ENCODE measurements at regions not wholly inside any gene's neighbourhood (a gene's known extent, or its start where the extent isn't known, plus 50 kb on each side); places are given as distances from the start of the nearest gene placed in this dataset.

DNA sequence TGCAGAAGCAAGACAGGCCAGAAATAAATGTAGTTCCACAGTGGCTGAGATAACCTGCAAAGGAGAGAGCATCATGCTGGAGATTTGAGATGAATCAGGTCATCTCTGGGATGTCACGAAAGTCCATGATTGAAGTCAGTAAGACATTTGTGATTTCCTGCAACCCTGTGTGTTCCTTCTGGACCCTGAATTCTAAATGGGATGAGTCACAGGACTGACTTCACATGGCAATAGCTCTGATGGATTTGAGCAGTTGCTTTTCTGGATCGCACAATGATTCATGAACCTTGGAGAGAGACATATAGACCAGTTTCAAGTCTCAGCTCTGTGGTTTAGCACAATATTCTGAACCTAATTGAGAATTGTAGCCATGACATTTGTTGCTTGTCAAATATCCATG, 102.9 kb downstream of the TSN start:
- DNase-seq (ENCODE audit: low read depth in 4 of 6, low spot score in 6 of 6) = no peak
- 97% methylated on average over 2 of the region's 2 CpGs for WGBS (ENCODE audit: insufficient coverage)
- Histone ChIP-seq H3K9me3 (ENCODE audit: control insufficient read depth, insufficient read depth, low read length) (no peaks in the 10 kb centered on the region), H3K4me1 (ENCODE audit: control insufficient read depth, insufficient read depth, low read length) (no peaks in the 10 kb centered on the region), H3K27me3 (ENCODE audit: control insufficient read depth, insufficient read depth, low read length) (no peaks in the 10 kb centered on the region), H3K4me3 (ENCODE audit: low read depth, low read length) (no peak overlapping the region), H3K27ac (ENCODE audit: low read depth, low read length) (no peak overlapping the region), H3K36me3 (ENCODE audit: control insufficient read depth, insufficient read depth, low read length) (no peaks in the 10 kb centered on the region)

DNA sequence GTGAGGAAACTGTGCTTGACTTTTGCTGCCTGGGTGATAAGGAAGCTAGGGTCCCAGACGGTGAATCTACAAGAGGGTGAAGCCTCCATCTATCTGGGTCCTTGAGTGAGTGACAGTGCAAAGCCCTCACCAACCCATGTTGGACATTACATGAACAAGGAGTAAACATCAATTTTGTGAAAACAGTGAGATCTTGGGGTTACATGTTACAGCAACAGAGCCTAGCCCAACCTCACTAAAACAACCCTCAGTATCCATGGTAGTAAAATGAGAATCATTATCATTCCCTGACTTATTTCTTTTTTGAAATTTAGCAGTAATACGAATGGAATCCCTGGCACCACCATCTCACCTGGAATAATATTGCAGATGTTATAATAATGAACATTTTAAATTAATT, 103.4 kb downstream of the TSN start:
- peaks cover 2% of the 10 kb centered on the region for H3K9me3 ChIP-seq (ENCODE audit: control insufficient read depth, insufficient read depth, low read length)
- H3K27me3 ChIP-seq (ENCODE audit: control insufficient read depth, insufficient read depth, low read length) = no peaks in the 10 kb centered on the region
- no peak overlapping the region for H3K4me3 ChIP-seq (ENCODE audit: low read depth, low read length)
- no peak for DNase-seq (ENCODE audit: low read depth in 4 of 6, low spot score in 6 of 6)
- H3K4me1 ChIP-seq (ENCODE audit: control insufficient read depth, insufficient read depth, low read length) = no peaks in the 10 kb centered on the region
- H3K36me3 ChIP-seq (ENCODE audit: control insufficient read depth, insufficient read depth, low read length) = no peaks in the 10 kb centered on the region
- no peak overlapping the region for H3K27ac ChIP-seq (ENCODE audit: low read depth, low read length)
- WGBS (ENCODE audit: insufficient coverage) = no CpG with 5 or more reads among the region's 2 CpGs

DNA sequence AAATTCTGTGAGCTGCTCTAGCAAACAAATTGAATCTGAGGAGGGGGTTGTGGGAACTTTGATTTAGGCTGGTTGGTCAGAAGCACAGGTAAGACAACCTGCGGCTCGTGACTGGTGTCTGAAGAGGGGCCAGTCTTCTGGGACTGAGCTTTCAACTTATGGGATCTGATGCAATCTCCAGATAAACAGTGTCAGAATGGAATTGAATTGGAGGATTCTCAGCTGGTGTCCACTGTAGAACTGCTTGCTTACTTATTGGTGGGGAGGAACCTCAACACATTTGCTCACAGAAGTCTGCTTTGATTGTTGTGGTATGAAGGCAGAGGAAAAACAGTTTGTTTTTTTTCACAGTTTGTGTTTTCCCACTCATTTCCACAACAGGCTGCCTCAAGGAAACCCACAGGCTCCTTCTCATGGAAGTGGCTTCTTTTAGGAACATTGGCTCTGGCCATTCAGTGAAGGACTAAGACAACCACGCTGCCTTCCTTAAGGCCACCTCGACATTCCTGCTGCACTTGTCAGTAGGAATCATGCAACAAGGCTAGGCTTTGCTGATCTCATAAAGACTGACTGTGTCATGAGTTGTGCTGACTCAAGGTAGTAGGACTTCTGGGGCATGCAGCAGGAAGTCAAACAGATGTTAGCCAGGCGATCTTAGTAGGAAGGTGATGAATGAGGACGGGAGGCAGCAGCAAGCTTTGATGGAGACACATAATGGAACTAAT, 104.7 kb downstream of the TSN start:
- no peak overlapping the region for H3K27ac ChIP-seq (ENCODE audit: low read depth, low read length)
- H3K4me3 ChIP-seq (ENCODE audit: low read depth, low read length) = no peak overlapping the region
- no peaks in the 10 kb centered on the region for H3K4me1 ChIP-seq (ENCODE audit: control insufficient read depth, insufficient read depth, low read length)
- H3K36me3 ChIP-seq (ENCODE audit: control insufficient read depth, insufficient read depth, low read length) = no peaks in the 10 kb centered on the region
- no peak for DNase-seq (ENCODE audit: low read depth in 4 of 6, low spot score in 6 of 6)
- H3K27me3 ChIP-seq (ENCODE audit: control insufficient read depth, insufficient read depth, low read length) = no peaks in the 10 kb centered on the region
- WGBS (ENCODE audit: insufficient coverage) = 95% methylated on average over 4 of the region's 6 CpGs
- peaks cover 2% of the 10 kb centered on the region for H3K9me3 ChIP-seq (ENCODE audit: control insufficient read depth, insufficient read depth, low read length)

- Histone ChIP-seq H3K27ac (ENCODE audit: low read depth, low read length) (no peak overlapping the region), H3K27me3 (ENCODE audit: control insufficient read depth, insufficient read depth, low read length) (no peaks in the 10 kb centered on the region), H3K36me3 (ENCODE audit: control insufficient read depth, insufficient read depth, low read length) (no peaks in the 10 kb centered on the region), H3K4me1 (ENCODE audit: control insufficient read depth, insufficient read depth, low read length) (no peaks in the 10 kb centered on the region), H3K9me3 (ENCODE audit: control insufficient read depth, insufficient read depth, low read length) (peaks cover 2% of the 10 kb centered on the region), H3K4me3 (ENCODE audit: low read depth, low read length) (no peak overlapping the region)
- 67% methylated on average over 1 of the region's 3 CpGs for WGBS (ENCODE audit: insufficient coverage)
- no peak for DNase-seq (ENCODE audit: low read depth in 4 of 6, low spot score in 6 of 6)
These were observed 105.3 kb downstream of the TSN start for GRCh38 chr2:121860758-121861227.

DNA sequence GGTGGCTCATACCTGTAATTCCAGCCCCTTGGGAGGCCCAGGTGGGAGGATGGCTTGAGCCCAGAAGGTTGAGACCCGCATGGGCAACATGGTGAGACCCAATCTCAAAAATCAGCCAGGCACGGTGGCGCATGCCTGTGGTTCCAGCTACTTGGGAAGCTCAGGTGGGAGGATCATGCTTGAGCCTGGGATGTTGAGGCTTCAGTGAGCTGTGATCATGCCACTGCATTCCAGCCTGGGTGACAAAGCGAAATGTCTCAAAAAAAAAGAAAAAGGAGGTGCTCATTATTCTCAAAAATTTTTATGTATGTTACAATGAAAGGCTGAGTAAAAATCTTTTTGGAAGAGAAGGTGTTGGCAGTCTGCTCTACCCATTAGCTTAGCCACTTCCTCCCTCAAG, 106.8 kb downstream of the TSN start:
- no peaks in the 10 kb centered on the region for H3K4me1 ChIP-seq (ENCODE audit: control insufficient read depth, insufficient read depth, low read length)
- H3K9me3 ChIP-seq (ENCODE audit: control insufficient read depth, insufficient read depth, low read length) = peaks cover 2% of the 10 kb centered on the region
- H3K27me3 ChIP-seq (ENCODE audit: control insufficient read depth, insufficient read depth, low read length) = no peaks in the 10 kb centered on the region
- WGBS (ENCODE audit: insufficient coverage) = 93% methylated on average over 4 of the region's 4 CpGs
- no peak overlapping the region for H3K27ac ChIP-seq (ENCODE audit: low read depth, low read length)
- H3K4me3 ChIP-seq (ENCODE audit: low read depth, low read length) = no peak overlapping the region
- no peaks in the 10 kb centered on the region for H3K36me3 ChIP-seq (ENCODE audit: control insufficient read depth, insufficient read depth, low read length)
- no peak for DNase-seq (ENCODE audit: low read depth in 4 of 6, low spot score in 6 of 6)

DNA sequence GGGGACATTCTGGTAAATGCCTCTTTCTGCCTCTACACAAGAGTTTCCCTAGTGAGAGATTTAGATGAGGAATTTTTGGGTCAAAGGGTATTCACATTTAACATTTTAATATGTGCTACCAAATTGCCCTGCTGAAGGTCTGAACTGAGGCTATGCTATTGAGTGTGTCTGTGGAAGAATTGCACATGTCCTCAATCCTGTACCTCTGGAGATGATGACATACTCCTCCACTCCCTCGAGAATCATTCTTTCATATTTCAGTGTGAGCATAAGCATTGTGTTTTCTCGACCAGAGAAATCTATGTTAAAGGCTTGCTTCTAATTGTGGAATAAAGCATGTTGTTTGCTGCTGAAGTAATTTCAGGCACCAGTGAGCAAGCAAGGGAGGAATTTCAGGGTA, 110.5 kb downstream of the TSN start:
- Histone ChIP-seq H3K9me3 (ENCODE audit: control insufficient read depth, insufficient read depth, low read length) (peaks cover 2% of the 10 kb centered on the region), H3K27me3 (ENCODE audit: control insufficient read depth, insufficient read depth, low read length) (no peaks in the 10 kb centered on the region), H3K36me3 (ENCODE audit: control insufficient read depth, insufficient read depth, low read length) (no peaks in the 10 kb centered on the region), H3K27ac (ENCODE audit: low read depth, low read length) (no peak overlapping the region), H3K4me3 (ENCODE audit: low read depth, low read length) (no peak overlapping the region), H3K4me1 (ENCODE audit: control insufficient read depth, insufficient read depth, low read length) (peaks cover 7% of the 10 kb centered on the region)
- WGBS (ENCODE audit: insufficient coverage) = no CpG with 5 or more reads among the region's 2 CpGs
- peak in 1 of 6 donors; percentile 68 for DNase-seq (ENCODE audit: low read depth in 4 of 6, low spot score in 6 of 6)

DNA sequence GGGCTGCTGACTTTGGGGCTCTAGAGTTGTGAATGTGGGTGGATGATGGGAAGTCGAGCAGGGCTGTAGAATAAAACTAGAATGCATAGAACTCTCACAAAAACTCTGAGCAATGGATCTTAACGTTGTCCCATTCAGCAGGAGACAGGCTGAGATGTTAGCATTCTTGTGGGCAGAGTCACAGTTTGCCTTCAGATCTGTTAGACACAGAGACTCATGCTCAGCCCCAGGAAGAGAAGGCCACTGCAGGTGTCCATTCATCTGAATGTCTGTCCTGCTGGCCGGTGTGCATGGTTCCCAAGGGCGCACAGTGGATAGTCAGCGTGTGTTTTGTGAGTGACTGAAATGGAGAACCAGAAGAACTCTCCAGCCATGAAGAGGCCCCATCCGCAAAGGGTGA, 111.3 kb downstream of the TSN start:
- 78% methylated on average over 1 of the region's 6 CpGs for WGBS (ENCODE audit: insufficient coverage)
- no peak overlapping the region for H3K4me3 ChIP-seq (ENCODE audit: low read depth, low read length)
- no peaks in the 10 kb centered on the region for H3K27me3 ChIP-seq (ENCODE audit: control insufficient read depth, insufficient read depth, low read length)
- H3K36me3 ChIP-seq (ENCODE audit: control insufficient read depth, insufficient read depth, low read length) = no peaks in the 10 kb centered on the region
- H3K4me1 ChIP-seq (ENCODE audit: control insufficient read depth, insufficient read depth, low read length) = peaks cover 7% of the 10 kb centered on the region
- DNase-seq (ENCODE audit: low read depth in 4 of 6, low spot score in 6 of 6) = no peak
- H3K27ac ChIP-seq (ENCODE audit: low read depth, low read length) = no peak overlapping the region
- H3K9me3 ChIP-seq (ENCODE audit: control insufficient read depth, insufficient read depth, low read length) = peaks cover 2% of the 10 kb centered on the region

GRCh38 chr2:121868652-121869051, 113.2 kb downstream of the TSN start:
- whole genome bisulfite sequencing (ENCODE audit: insufficient coverage) = no CpG with 5 or more reads among the region's 1 CpG
- Histone ChIP-seq H3K36me3 (ENCODE audit: control insufficient read depth, insufficient read depth, low read length) (no peaks in the 10 kb centered on the region), H3K4me3 (ENCODE audit: low read depth, low read length) (no peak overlapping the region), H3K4me1 (ENCODE audit: control insufficient read depth, insufficient read depth, low read length) (peaks cover 7% of the 10 kb centered on the region), H3K9me3 (ENCODE audit: control insufficient read depth, insufficient read depth, low read length) (peaks cover under 1% of the 10 kb centered on the region), H3K27ac (ENCODE audit: low read depth, low read length) (no peak overlapping the region), H3K27me3 (ENCODE audit: control insufficient read depth, insufficient read depth, low read length) (no peaks in the 10 kb centered on the region)
- DNase-seq (ENCODE audit: low read depth in 4 of 6, low spot score in 6 of 6) = peak in 1 of 6 donors; percentile 12

- H3K4me1 ChIP-seq (ENCODE audit: control insufficient read depth, insufficient read depth, low read length) = peaks cover 7% of the 10 kb centered on the region
- WGBS (ENCODE audit: insufficient coverage) = 61% methylated on average over 5 of the region's 7 CpGs
- no peak overlapping the region for H3K27ac ChIP-seq (ENCODE audit: low read depth, low read length)
- no peaks in the 10 kb centered on the region for H3K36me3 ChIP-seq (ENCODE audit: control insufficient read depth, insufficient read depth, low read length)
- H3K27me3 ChIP-seq (ENCODE audit: control insufficient read depth, insufficient read depth, low read length) = no peaks in the 10 kb centered on the region
- peak in 1 of 6 donors; percentile 41 for DNase-seq (ENCODE audit: low read depth in 4 of 6, low spot score in 6 of 6)
- H3K4me3 ChIP-seq (ENCODE audit: low read depth, low read length) = no peak overlapping the region
- no peaks in the 10 kb centered on the region for H3K9me3 ChIP-seq (ENCODE audit: control insufficient read depth, insufficient read depth, low read length)
These were observed 113.9 kb downstream of the TSN start for GRCh38 chr2:121869363-121869762.

DNA sequence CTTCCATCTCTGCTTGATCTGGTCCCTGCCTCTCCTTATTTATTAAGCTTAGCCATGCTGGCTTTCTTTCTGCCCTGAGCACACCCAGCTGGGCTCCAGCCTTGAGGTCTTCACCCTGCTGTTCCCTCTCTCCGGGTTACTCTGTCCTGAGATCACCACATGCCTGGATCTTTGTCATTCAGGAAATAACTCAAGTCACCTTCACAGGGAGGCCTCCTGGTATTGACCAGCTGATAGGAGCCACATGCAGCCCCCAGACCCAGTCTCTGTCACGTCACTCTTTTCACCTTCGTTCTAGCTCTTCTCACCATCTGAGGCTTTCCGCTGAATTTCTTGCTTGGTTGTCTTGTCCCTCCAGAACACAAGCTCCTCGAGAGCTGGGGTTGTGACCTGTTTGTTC, 114.4 kb downstream of the TSN start:
- WGBS (ENCODE audit: insufficient coverage) = 77% methylated on average over 3 of the region's 5 CpGs
- Histone ChIP-seq H3K36me3 (ENCODE audit: control insufficient read depth, insufficient read depth, low read length) (no peaks in the 10 kb centered on the region), H3K9me3 (ENCODE audit: control insufficient read depth, insufficient read depth, low read length) (no peaks in the 10 kb centered on the region), H3K4me1 (ENCODE audit: control insufficient read depth, insufficient read depth, low read length) (peaks cover 7% of the 10 kb centered on the region), H3K27ac (ENCODE audit: low read depth, low read length) (no peak overlapping the region), H3K4me3 (ENCODE audit: low read depth, low read length) (no peak overlapping the region), H3K27me3 (ENCODE audit: control insufficient read depth, insufficient read depth, low read length) (no peaks in the 10 kb centered on the region)
- no peak for DNase-seq (ENCODE audit: low read depth in 4 of 6, low spot score in 6 of 6)

All from spinal cord (tissue), 9 donors.